Activated T-cell treated with anti-CD3 and anti-CD28 coated beads, Interleukin-2, amount 50 U/mL, for 4 hours (primary cell): ENCODE measurements at regions not wholly inside any gene's neighbourhood (a gene's known extent, or its start where the extent isn't known, plus 50 kb on each side); places are given as distances from the start of the nearest gene placed in this dataset.

Source experiments
- ATAC-seq, 2 donors: fragments of 200-7000 bp; cut with Tn5 transposase; one replicate each; pipeline ENCODE4 v1.10.0; 2021
- DNase-seq: peaks from one replicate; pipeline ENCODE4 v3.0.0-alpha.2; 2020
- H3K27me3 Mint-ChIP-seq: one replicate; pipeline ENCODE4 v1.8.0; 2021; ENCODE audit warnings: low read depth, mixed read lengths
- H3K36me3 Mint-ChIP-seq: one replicate; pipeline ENCODE4 v1.8.0; 2022; ENCODE audit warnings: mixed read lengths; ENCODE audit not compliant: insufficient read depth
- H3K4me1 Mint-ChIP-seq: one replicate; pipeline ENCODE4 v1.8.0; 2021; ENCODE audit warnings: low read depth, mixed read lengths
- H3K4me3 Mint-ChIP-seq: one replicate; pipeline ENCODE4 v1.8.0; 2021; ENCODE audit warnings: mild to moderate bottlenecking, moderate library complexity, mixed read lengths
- H3K9me3 Mint-ChIP-seq: one replicate; pipeline ENCODE4 v1.8.0; 2021; ENCODE audit warnings: mixed read lengths

- ATAC-seq (no peak), DNase-seq (no peak)
- Mint-ChIP-seq H3K4me1 (no peaks in the 10 kb centered on the region), H3K27me3 (no peaks in the 10 kb centered on the region), H3K9me3 (no peaks in the 10 kb centered on the region), H3K4me3 (no peak overlapping the region), H3K36me3 (no peaks in the 10 kb centered on the region)
Measured at GRCh38 chr5:98454407-98454806, 319.1 kb upstream of the RGMB start.

DNA sequence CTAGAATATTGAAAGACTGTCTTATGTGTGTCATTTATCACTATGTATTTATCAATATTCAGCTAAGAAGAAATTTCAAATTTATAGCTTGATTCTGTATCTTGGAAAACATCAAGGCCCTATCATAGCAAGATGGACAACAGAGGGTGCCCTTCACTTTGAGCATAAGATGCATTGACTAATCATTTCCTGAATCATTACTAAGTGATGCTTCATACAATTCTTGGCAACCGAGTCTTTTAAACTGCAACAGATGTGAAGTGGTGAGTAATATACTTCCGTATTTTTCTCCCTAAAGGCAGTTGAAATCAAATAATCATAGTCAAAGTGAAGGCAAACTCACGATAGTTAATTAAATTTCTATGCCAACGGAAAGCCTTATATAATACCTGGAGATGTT lies 318.6 kb upstream of the RGMB start:
- Mint-ChIP-seq H3K4me1 (no peaks in the 10 kb centered on the region), H3K36me3 (no peaks in the 10 kb centered on the region), H3K9me3 (no peaks in the 10 kb centered on the region), H3K4me3 (no peak overlapping the region), H3K27me3 (no peaks in the 10 kb centered on the region)
- DNase-seq (no peak), ATAC-seq (no peak)

- H3K36me3 Mint-ChIP-seq, result no peaks in the 10 kb centered on the region
- no peak overlapping the region for H3K4me3 Mint-ChIP-seq
- ATAC-seq (no peak), DNase-seq (no peak)
- H3K9me3 Mint-ChIP-seq, result no peaks in the 10 kb centered on the region
- no peaks in the 10 kb centered on the region for H3K27me3 Mint-ChIP-seq
- H3K4me1 Mint-ChIP-seq, result no peaks in the 10 kb centered on the region
Measured at GRCh38 chr5:98455665-98456064, 317.8 kb upstream of the RGMB start.

GRCh38 chr5:98458004-98458403 lies 315.5 kb upstream of the RGMB start:
- DNase-seq (no peak), ATAC-seq (no peak)
- H3K4me3 Mint-ChIP-seq, result no peak overlapping the region
- H3K9me3 Mint-ChIP-seq, result no peaks in the 10 kb centered on the region
- H3K36me3 Mint-ChIP-seq, result no peaks in the 10 kb centered on the region
- H3K27me3 Mint-ChIP-seq, result no peaks in the 10 kb centered on the region
- no peaks in the 10 kb centered on the region for H3K4me1 Mint-ChIP-seq

GRCh38 chr5:98458726-98459125 lies 314.7 kb upstream of the RGMB start:
- Mint-ChIP-seq H3K4me3 (no peak overlapping the region), H3K4me1 (no peaks in the 10 kb centered on the region), H3K27me3 (no peaks in the 10 kb centered on the region), H3K9me3 (no peaks in the 10 kb centered on the region), H3K36me3 (no peaks in the 10 kb centered on the region)
- DNase-seq (no peak), ATAC-seq (no peak)

GRCh38 chr5:98460536-98460935 lies 312.9 kb upstream of the RGMB start:
- DNase-seq, result no peak
- Mint-ChIP-seq H3K4me1 (no peaks in the 10 kb centered on the region), H3K9me3 (no peaks in the 10 kb centered on the region), H3K27me3 (peaks cover 2% of the 10 kb centered on the region), H3K4me3 (no peak overlapping the region), H3K36me3 (no peaks in the 10 kb centered on the region)
- no peak for ATAC-seq

- peaks cover 2% of the 10 kb centered on the region for H3K27me3 Mint-ChIP-seq
- DNase-seq, result no peak
- H3K4me3 Mint-ChIP-seq, result no peak overlapping the region
- ATAC-seq, result no peak
- H3K4me1 Mint-ChIP-seq, result no peaks in the 10 kb centered on the region
- no peaks in the 10 kb centered on the region for H3K9me3 Mint-ChIP-seq
- no peaks in the 10 kb centered on the region for H3K36me3 Mint-ChIP-seq
Measured at GRCh38 chr5:98461485-98461884, 312.0 kb upstream of the RGMB start.

DNA sequence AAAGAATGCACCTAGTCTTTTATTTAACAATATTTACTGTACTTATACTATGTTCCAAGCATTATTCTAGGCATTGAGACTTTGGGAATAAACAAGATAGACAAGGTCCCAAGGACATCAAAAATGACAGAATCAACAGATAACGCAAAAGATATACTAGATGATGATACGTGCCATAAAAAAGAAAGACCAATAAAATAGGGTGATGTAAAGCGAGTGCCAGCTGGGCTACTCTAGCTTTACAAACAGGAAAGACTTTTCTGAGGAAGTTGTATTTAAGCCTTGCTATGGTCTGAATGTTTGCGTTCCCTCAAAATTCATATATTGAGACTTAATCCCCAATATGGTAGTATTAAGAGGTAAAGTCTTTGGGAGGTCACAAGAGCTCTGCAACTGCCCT lies 310.2 kb upstream of the RGMB start:
- Mint-ChIP-seq H3K27me3 (peaks cover 2% of the 10 kb centered on the region), H3K9me3 (no peaks in the 10 kb centered on the region), H3K4me3 (no peak overlapping the region), H3K4me1 (no peaks in the 10 kb centered on the region), H3K36me3 (no peaks in the 10 kb centered on the region)
- DNase-seq (no peak), ATAC-seq (no peak)

- H3K9me3 Mint-ChIP-seq, result no peaks in the 10 kb centered on the region
- DNase-seq (no peak), ATAC-seq (no peak)
- no peak overlapping the region for H3K4me3 Mint-ChIP-seq
- peaks cover 2% of the 10 kb centered on the region for H3K27me3 Mint-ChIP-seq
- no peaks in the 10 kb centered on the region for H3K4me1 Mint-ChIP-seq
- H3K36me3 Mint-ChIP-seq, result no peaks in the 10 kb centered on the region
Measured at GRCh38 chr5:98463676-98464075, 309.8 kb upstream of the RGMB start.

DNA sequence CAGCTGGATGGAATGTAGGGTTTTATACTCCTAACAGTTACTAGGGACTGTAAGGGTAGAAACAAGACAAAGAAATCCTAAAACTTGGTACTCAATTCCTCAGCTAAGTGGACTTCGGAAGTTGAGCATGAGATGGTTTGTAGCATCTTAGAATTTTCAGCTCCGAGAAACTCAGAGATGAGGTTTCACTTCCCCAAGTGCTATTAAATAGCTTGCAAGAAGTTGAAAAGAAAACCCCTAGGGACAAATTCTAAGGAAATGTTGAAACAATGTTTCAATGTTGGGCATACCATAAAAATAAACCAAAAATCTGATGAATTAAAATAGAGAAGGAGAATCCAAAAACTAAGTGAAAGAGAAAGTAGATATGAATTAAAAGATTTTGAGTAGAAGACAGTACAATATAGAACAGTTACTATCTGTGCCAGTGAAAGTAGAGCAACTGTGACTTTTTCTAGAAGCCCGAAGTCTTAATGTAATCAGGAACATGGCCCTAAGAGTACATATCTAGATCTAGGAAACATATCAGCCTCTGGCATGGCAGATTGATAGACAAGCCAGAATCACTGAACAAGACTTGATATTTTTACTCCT lies 308.6 kb upstream of the RGMB start:
- ATAC-seq (no peak), DNase-seq (no peak)
- no peaks in the 10 kb centered on the region for H3K9me3 Mint-ChIP-seq
- H3K27me3 Mint-ChIP-seq, result peaks cover 2% of the 10 kb centered on the region
- H3K36me3 Mint-ChIP-seq, result no peaks in the 10 kb centered on the region
- H3K4me1 Mint-ChIP-seq, result no peaks in the 10 kb centered on the region
- H3K4me3 Mint-ChIP-seq, result no peak overlapping the region

DNA sequence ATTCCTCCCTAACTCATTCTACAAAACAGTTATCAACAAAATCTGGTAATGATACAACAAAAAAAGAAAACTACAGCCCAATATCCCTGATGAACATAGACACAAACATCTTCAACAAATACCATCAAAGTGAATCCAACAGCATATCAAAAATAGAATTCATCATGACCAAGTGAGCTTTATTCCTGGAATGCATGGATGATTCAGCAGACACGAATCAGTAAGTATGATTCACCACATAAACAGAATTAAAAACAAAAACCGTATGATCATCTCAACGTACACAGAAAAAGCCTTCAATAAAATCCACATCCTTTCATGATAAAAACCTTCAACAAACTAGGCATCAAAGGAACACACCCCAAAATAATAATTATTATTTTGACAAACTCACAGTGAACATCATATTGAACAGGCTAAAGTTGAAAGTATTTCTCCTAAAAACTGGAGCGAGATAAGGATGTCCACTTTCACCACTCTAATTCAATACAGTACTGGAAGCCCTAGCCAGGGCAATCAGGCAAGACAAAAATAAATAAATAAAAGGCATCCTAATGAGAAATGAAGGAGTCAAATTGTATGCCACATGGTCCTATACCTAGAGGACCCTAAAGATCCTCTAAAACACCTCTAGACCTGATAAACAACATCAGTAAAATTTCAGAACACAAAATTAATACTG lies 305.1 kb upstream of the RGMB start:
- peaks cover 2% of the 10 kb centered on the region for H3K27me3 Mint-ChIP-seq
- H3K4me1 Mint-ChIP-seq, result no peaks in the 10 kb centered on the region
- ATAC-seq (no peak), DNase-seq (no peak)
- no peaks in the 10 kb centered on the region for H3K36me3 Mint-ChIP-seq
- no peak overlapping the region for H3K4me3 Mint-ChIP-seq
- no peaks in the 10 kb centered on the region for H3K9me3 Mint-ChIP-seq

GRCh38 chr5:98470747-98471146 lies 302.7 kb upstream of the RGMB start:
- H3K27me3 Mint-ChIP-seq, result no peaks in the 10 kb centered on the region
- H3K36me3 Mint-ChIP-seq, result no peaks in the 10 kb centered on the region
- DNase-seq, result no peak
- H3K4me1 Mint-ChIP-seq, result no peaks in the 10 kb centered on the region
- H3K4me3 Mint-ChIP-seq, result no peak overlapping the region
- no peak for ATAC-seq
- H3K9me3 Mint-ChIP-seq, result no peaks in the 10 kb centered on the region

DNA sequence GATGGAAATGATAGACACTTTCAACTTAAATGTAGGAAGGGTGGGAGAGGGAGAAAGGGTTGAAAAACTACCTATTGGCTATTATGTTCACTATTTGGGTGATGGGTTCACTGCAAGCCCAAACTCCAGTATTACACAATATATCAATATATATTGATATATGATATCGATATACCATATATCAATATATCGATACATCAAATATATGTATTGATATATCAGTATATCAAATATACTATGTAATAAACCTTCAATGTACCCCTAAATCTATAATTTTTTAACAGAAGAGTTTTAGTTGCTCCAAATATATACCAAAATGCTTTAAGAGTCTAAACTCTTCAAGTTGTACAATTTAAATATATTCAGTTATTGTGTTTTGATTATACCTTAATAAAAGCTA lies 302.0 kb upstream of the RGMB start:
- Mint-ChIP-seq H3K4me1 (no peaks in the 10 kb centered on the region), H3K9me3 (no peaks in the 10 kb centered on the region), H3K27me3 (no peaks in the 10 kb centered on the region), H3K36me3 (no peaks in the 10 kb centered on the region), H3K4me3 (no peak overlapping the region)
- DNase-seq, result no peak
- ATAC-seq, result no peak

- Mint-ChIP-seq H3K9me3 (no peaks in the 10 kb centered on the region), H3K4me1 (no peaks in the 10 kb centered on the region), H3K27me3 (no peaks in the 10 kb centered on the region), H3K36me3 (no peaks in the 10 kb centered on the region), H3K4me3 (no peak overlapping the region)
- ATAC-seq (no peak), DNase-seq (no peak)
Measured at GRCh38 chr5:98474216-98474615, 299.2 kb upstream of the RGMB start.

- Mint-ChIP-seq H3K4me3 (no peak overlapping the region), H3K27me3 (no peaks in the 10 kb centered on the region), H3K9me3 (no peaks in the 10 kb centered on the region), H3K4me1 (no peaks in the 10 kb centered on the region), H3K36me3 (no peaks in the 10 kb centered on the region)
- ATAC-seq (no peak), DNase-seq (no peak)
Measured at GRCh38 chr5:98474782-98475181, 298.7 kb upstream of the RGMB start.
